ENCODE measurements at regions not wholly inside any gene's neighbourhood (a gene's known extent, or its start where the extent isn't known, plus 50 kb on each side); places are given as distances from the start of the nearest gene placed in this dataset.
"Not testable (repeated sequence)": the region's sequence is repeated elsewhere in the genome, so short reads cannot be mapped to it uniquely, and the experiment has no call there.

- not testable (repeated sequence) for TF ChIP-seq CTCF, POLR2A, EP300 (IDR thresholded peaks at IDR 0.05)
Observed at GRCh38 chr5:91448079-91448478, 65.0 kb upstream of the ARRDC3 start.
